ENCODE measurements at regions not wholly inside any gene's neighbourhood (a gene's known extent, or its start where the extent isn't known, plus 50 kb on each side); places are given as distances from the start of the nearest gene placed in this dataset.

GRCh38 chr2:194822097-194822496, 834.9 kb upstream of the SLC39A10 start:
- Mint-ChIP-seq H3K4me3 (no peak overlapping the region), H3K27ac (no peak overlapping the region), H3K9me3 (no peaks in the 10 kb centered on the region), H3K4me1 (no peaks in the 10 kb centered on the region), H3K36me3 (no peaks in the 10 kb centered on the region), H3K27me3 (ENCODE audit: low read depth) (no peaks in the 10 kb centered on the region)
- TF ChIP-seq TP53 (CRISPR knock-in tag; IDR thresholded peaks at IDR 0.05) (no peak), ATF3 (CRISPR knock-in tag; conservative IDR thresholded peaks at IDR 0.05) (no peak), ELF4 (CRISPR knock-in tag; IDR thresholded peaks at IDR 0.05; ENCODE audit: low read depth) (no peak)
- TF ChIP-seq, protein P1, sequence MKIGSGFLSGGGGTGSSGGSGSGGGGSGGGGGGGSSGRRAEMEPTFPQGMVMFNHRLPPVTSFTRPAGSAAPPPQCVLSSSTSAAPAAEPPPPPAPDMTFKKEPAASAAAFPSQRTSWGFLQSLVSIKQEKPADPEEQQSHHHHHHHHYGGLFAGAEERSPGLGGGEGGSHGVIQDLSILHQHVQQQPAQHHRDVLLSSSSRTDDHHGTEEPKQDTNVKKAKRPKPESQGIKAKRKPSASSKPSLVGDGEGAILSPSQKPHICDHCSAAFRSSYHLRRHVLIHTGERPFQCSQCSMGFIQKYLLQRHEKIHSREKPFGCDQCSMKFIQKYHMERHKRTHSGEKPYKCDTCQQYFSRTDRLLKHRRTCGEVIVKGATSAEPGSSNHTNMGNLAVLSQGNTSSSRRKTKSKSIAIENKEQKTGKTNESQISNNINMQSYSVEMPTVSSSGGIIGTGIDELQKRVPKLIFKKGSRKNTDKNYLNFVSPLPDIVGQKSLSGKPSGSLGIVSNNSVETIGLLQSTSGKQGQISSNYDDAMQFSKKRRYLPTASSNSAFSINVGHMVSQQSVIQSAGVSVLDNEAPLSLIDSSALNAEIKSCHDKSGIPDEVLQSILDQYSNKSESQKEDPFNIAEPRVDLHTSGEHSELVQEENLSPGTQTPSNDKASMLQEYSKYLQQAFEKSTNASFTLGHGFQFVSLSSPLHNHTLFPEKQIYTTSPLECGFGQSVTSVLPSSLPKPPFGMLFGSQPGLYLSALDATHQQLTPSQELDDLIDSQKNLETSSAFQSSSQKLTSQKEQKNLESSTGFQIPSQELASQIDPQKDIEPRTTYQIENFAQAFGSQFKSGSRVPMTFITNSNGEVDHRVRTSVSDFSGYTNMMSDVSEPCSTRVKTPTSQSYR (CRISPR knock-in tag; IDR thresholded peaks at IDR 0.05), result no peak
- CTCF ChIA-PET, result no interaction called here
- POLR2A ChIA-PET, result no interaction called here
- ATAC-seq, result no peak
- no peak for DNase-seq (ENCODE audit: low spot score)

GRCh38 chr2:194819367-194819766, 837.7 kb upstream of the SLC39A10 start:
- no peaks in the 10 kb centered on the region for H3K9me3 Mint-ChIP-seq
- CTCF ChIA-PET, result no interaction called here
- no peak overlapping the region for H3K27ac Mint-ChIP-seq
- no peaks in the 10 kb centered on the region for H3K27me3 Mint-ChIP-seq (ENCODE audit: low read depth)
- POLR2A ChIA-PET, result no interaction called here
- H3K4me3 Mint-ChIP-seq, result no peak overlapping the region
- no peaks in the 10 kb centered on the region for H3K4me1 Mint-ChIP-seq
- TF ChIP-seq SMAD3 (CRISPR knock-in tag; IDR thresholded peaks at IDR 0.05; ENCODE audit: borderline replicate concordance) (no peak), ATF2 (CRISPR knock-in tag; IDR thresholded peaks at IDR 0.05; ENCODE audit: borderline replicate concordance, low read depth) (no peak), ZNF121 (CRISPR knock-in tag; IDR thresholded peaks at IDR 0.05) (no peak), ZNF317 (CRISPR knock-in tag; IDR thresholded peaks at IDR 0.05; ENCODE audit: borderline replicate concordance, low read depth) (no peak), ATF1 (CRISPR knock-in tag; IDR thresholded peaks at IDR 0.05) (no peak), GRHL2 (CRISPR knock-in tag; IDR thresholded peaks at IDR 0.05; ENCODE audit: insufficient replicate concordance, severe bottlenecking) (no peak), ZNF396 (CRISPR knock-in tag; IDR thresholded peaks at IDR 0.05; ENCODE audit: borderline replicate concordance) (no peak), ZNF425 (CRISPR knock-in tag; conservative IDR thresholded peaks at IDR 0.05) (no peak), GTF2I (CRISPR knock-in tag; conservative IDR thresholded peaks at IDR 0.05) (no peak)
- TF ChIP-seq, protein P2, sequence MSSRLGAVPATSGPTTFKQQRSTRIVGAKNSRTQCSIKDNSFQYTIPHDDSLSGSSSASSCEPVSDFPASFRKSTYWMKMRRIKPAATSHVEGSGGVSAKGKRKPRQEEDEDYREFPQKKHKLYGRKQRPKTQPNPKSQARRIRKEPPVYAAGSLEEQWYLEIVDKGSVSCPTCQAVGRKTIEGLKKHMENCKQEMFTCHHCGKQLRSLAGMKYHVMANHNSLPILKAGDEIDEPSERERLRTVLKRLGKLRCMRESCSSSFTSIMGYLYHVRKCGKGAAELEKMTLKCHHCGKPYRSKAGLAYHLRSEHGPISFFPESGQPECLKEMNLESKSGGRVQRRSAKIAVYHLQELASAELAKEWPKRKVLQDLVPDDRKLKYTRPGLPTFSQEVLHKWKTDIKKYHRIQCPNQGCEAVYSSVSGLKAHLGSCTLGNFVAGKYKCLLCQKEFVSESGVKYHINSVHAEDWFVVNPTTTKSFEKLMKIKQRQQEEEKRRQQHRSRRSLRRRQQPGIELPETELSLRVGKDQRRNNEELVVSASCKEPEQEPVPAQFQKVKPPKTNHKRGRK (CRISPR knock-in tag; IDR thresholded peaks at IDR 0.05; ENCODE audit: borderline replicate concordance), result no peak
- TF ChIP-seq, protein P3, sequence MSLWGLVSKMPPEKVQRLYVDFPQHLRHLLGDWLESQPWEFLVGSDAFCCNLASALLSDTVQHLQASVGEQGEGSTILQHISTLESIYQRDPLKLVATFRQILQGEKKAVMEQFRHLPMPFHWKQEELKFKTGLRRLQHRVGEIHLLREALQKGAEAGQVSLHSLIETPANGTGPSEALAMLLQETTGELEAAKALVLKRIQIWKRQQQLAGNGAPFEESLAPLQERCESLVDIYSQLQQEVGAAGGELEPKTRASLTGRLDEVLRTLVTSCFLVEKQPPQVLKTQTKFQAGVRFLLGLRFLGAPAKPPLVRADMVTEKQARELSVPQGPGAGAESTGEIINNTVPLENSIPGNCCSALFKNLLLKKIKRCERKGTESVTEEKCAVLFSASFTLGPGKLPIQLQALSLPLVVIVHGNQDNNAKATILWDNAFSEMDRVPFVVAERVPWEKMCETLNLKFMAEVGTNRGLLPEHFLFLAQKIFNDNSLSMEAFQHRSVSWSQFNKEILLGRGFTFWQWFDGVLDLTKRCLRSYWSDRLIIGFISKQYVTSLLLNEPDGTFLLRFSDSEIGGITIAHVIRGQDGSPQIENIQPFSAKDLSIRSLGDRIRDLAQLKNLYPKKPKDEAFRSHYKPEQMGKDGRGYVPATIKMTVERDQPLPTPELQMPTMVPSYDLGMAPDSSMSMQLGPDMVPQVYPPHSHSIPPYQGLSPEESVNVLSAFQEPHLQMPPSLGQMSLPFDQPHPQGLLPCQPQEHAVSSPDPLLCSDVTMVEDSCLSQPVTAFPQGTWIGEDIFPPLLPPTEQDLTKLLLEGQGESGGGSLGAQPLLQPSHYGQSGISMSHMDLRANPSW (CRISPR knock-in tag; conservative IDR thresholded peaks at IDR 0.05; ENCODE audit: low read depth), result no peak
- no peak for ATAC-seq
- DNase-seq (ENCODE audit: low spot score), result no peak
- no peaks in the 10 kb centered on the region for H3K36me3 Mint-ChIP-seq

Data from WTC11 (cell line).